ENCODE measurements at regions not wholly inside any gene's neighbourhood (a gene's known extent, or its start where the extent isn't known, plus 50 kb on each side); places are given as distances from the start of the nearest gene placed in this dataset.

DNA sequence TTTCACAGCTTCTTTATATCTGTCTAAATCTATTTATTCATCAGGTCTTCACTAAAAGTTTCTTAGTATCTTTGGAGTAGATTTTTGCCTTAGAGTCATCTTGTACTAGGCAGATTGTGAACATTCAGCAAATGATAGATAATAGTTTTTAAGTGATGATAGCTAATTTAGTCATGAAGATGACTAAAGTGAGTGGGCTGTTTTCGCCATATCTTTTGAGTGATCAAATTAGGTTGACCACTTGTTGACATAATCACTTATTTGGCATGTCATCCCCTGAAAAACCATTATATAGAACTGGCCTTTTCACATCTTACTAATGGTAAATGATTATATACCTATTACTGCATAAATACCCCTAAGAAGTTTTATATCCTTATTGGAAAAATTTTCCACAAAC, 999.2 kb downstream of the PCDH17 start:
- no peak overlapping the region for H3K4me3 ChIP-seq (ENCODE audit: low read depth, low read length)
- H3K9me3 ChIP-seq (ENCODE audit: severe bottlenecking) = no peaks in the 10 kb centered on the region
- no peaks in the 10 kb centered on the region for H3K36me3 ChIP-seq
- DNase-seq = no peak
- H3K27me3 ChIP-seq (ENCODE audit: insufficient read depth, low read depth, severe bottlenecking) = no peaks in the 10 kb centered on the region
- no peak overlapping the region for H3K27ac ChIP-seq
- TF ChIP-seq, protein P1, sequence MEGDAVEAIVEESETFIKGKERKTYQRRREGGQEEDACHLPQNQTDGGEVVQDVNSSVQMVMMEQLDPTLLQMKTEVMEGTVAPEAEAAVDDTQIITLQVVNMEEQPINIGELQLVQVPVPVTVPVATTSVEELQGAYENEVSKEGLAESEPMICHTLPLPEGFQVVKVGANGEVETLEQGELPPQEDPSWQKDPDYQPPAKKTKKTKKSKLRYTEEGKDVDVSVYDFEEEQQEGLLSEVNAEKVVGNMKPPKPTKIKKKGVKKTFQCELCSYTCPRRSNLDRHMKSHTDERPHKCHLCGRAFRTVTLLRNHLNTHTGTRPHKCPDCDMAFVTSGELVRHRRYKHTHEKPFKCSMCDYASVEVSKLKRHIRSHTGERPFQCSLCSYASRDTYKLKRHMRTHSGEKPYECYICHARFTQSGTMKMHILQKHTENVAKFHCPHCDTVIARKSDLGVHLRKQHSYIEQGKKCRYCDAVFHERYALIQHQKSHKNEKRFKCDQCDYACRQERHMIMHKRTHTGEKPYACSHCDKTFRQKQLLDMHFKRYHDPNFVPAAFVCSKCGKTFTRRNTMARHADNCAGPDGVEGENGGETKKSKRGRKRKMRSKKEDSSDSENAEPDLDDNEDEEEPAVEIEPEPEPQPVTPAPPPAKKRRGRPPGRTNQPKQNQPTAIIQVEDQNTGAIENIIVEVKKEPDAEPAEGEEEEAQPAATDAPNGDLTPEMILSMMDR (IDR thresholded peaks at IDR 0.05; ENCODE audit: low read depth, low read length) = no peak

DNA sequence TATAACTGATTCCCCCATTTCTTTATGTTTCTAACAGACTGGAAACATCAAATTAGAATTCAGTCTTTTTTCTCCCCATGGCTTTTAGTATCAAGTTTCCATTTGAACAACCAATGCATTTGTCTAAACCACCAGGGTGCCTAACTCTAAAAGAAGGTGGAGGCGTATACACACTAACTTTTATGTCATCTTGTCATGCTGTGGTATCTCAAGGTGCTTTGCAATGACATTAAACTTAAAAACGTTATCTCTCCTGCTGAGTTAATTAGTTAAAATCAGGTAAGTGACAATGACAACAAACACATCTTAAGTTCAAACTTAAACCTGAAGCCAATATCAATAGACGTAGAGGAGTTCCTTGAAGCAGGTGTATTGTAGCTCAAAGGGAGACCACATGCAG, 1001.7 kb downstream of the PCDH17 start:
- Histone ChIP-seq H3K27ac (no peak overlapping the region), H3K27me3 (ENCODE audit: insufficient read depth, low read depth, severe bottlenecking) (no peaks in the 10 kb centered on the region), H3K4me3 (ENCODE audit: low read depth, low read length) (no peak overlapping the region), H3K36me3 (no peaks in the 10 kb centered on the region), H3K9me3 (ENCODE audit: severe bottlenecking) (no peaks in the 10 kb centered on the region)
- TF ChIP-seq, protein P1 (IDR thresholded peaks at IDR 0.05; ENCODE audit: low read depth, low read length) = no peak
- no peak for DNase-seq

DNA sequence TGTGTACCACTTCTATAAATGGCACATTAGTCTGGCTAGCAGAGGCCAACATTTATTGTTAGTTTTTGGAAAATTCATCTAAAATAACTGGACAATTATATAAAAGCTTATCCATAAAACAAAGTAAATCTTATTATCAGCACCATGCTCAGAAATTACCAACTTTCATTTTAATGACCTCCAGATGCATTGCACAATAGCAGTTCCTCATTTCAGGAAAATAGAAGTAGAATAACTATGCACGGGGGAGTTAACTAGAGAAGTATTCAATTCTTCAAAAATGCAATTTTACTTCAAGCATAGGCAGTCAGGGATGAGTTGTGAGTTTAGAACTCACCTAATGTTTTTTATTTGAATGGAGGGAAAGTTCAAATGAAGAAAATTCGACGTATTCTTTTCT, 1023.5 kb downstream of the PCDH17 start:
- TF ChIP-seq, protein P1 (IDR thresholded peaks at IDR 0.05; ENCODE audit: low read depth, low read length) = no peak
- no peak for DNase-seq
- H3K27me3 ChIP-seq (ENCODE audit: insufficient read depth, low read depth, severe bottlenecking) = no peaks in the 10 kb centered on the region
- no peak overlapping the region for H3K4me3 ChIP-seq (ENCODE audit: low read depth, low read length)
- no peak overlapping the region for H3K27ac ChIP-seq
- H3K9me3 ChIP-seq (ENCODE audit: severe bottlenecking) = no peaks in the 10 kb centered on the region
- H3K36me3 ChIP-seq = no peaks in the 10 kb centered on the region

DNA sequence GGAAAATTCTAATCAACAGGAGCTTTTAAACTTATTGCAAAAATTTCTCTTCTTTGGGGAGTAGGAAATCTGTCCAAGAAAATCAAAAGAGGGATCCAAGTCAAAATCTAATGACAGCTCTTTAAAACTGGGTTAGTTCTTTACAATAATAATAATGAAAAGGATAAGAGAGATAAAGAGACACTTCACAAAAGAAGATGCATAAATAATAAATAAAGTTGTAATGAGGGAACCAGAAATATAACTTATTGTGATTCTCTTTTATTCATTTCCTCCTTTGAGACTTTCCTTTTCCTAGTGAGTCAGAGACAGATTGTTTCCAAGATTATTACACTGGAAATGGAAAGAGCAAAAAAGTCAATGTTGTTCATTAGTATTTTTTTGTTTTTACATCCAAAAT, 1029.3 kb downstream of the PCDH17 start:
- Histone ChIP-seq H3K27ac (no peak overlapping the region), H3K36me3 (no peaks in the 10 kb centered on the region), H3K9me3 (ENCODE audit: severe bottlenecking) (no peaks in the 10 kb centered on the region), H3K4me3 (ENCODE audit: low read depth, low read length) (no peak overlapping the region), H3K27me3 (ENCODE audit: insufficient read depth, low read depth, severe bottlenecking) (no peaks in the 10 kb centered on the region)
- no peak for DNase-seq
- TF ChIP-seq, protein P1 (IDR thresholded peaks at IDR 0.05; ENCODE audit: low read depth, low read length) = no peak

DNA sequence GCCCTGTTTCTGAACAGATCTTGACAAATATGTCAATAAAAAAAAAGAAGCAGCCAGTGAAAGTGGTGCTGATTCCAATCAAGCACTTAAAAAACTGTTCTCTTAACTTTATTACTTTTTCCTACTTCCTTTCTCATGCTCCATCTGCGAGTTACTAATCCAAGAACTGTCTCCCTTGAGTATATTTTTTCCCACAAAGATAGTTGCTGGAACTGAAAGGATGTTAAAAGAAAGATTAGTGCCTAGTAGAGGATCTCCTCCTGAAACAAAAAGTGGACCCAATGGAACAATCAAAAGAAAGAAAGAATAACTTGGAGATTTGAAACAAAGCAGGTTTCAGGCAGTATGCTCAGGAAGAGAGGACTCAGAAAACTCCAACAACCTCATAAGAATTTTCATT, 1034.8 kb downstream of the PCDH17 start:
- Histone ChIP-seq H3K36me3 (no peaks in the 10 kb centered on the region), H3K4me3 (ENCODE audit: low read depth, low read length) (no peak overlapping the region), H3K27ac (no peak overlapping the region), H3K27me3 (ENCODE audit: insufficient read depth, low read depth, severe bottlenecking) (no peaks in the 10 kb centered on the region), H3K9me3 (ENCODE audit: severe bottlenecking) (no peaks in the 10 kb centered on the region)
- TF ChIP-seq, protein P1 (IDR thresholded peaks at IDR 0.05; ENCODE audit: low read depth, low read length) = no peak
- DNase-seq = no peak

DNA sequence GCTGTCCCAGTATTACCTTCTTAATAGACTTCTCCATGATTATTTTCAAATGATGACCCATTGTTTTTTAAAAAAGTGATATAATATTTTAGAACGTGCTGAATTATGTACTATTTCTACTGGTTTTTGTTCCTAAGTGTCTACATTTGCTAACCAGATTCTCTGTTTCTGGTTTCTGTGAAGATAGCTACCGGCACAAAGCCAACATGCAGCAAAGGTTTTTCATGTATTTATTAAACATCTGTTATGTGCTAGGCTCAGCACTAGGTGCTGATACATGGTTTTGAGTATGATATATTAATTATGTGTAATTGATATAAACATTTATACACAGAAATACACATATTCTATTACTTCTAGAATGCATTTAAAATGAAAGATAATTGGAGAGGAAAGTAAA, 1035.6 kb downstream of the PCDH17 start:
- Histone ChIP-seq H3K4me3 (ENCODE audit: low read depth, low read length) (no peak overlapping the region), H3K27me3 (ENCODE audit: insufficient read depth, low read depth, severe bottlenecking) (no peaks in the 10 kb centered on the region), H3K36me3 (no peaks in the 10 kb centered on the region), H3K9me3 (ENCODE audit: severe bottlenecking) (no peaks in the 10 kb centered on the region), H3K27ac (no peak overlapping the region)
- TF ChIP-seq, protein P1 (IDR thresholded peaks at IDR 0.05; ENCODE audit: low read depth, low read length) = no peak
- no peak for DNase-seq

Measured in WERI-Rb-1 (cell line).